ENCODE measurements at regions not wholly inside any gene's neighbourhood (a gene's known extent, or its start where the extent isn't known, plus 50 kb on each side); places are given as distances from the start of the nearest gene placed in this dataset.

GRCh38 chr3:22364851-22365250, 613.8 kb upstream of the ZNF385D start:
- no peak for TF ChIP-seq ZFX (IDR thresholded peaks at IDR 0.05; ENCODE audit: borderline replicate concordance)
- no peak for TF ChIP-seq CTCF (IDR thresholded peaks at IDR 0.05)
- H3K27ac ChIP-seq, result no peak overlapping the region

GRCh38 chr3:22366781-22367180, 615.8 kb upstream of the ZNF385D start:
- no peak for TF ChIP-seq ZFX (IDR thresholded peaks at IDR 0.05; ENCODE audit: borderline replicate concordance)
- TF ChIP-seq CTCF (IDR thresholded peaks at IDR 0.05), result no peak
- no peak overlapping the region for H3K27ac ChIP-seq

- no peak for TF ChIP-seq ZFX (IDR thresholded peaks at IDR 0.05; ENCODE audit: borderline replicate concordance)
- TF ChIP-seq CTCF (IDR thresholded peaks at IDR 0.05), result no peak
- H3K27ac ChIP-seq, result no peak overlapping the region
Observed at GRCh38 chr3:22371036-22371435, 620.0 kb upstream of the ZNF385D start.

- H3K27ac ChIP-seq, result no peak overlapping the region
- TF ChIP-seq CTCF (IDR thresholded peaks at IDR 0.05), result no peak
- no peak for TF ChIP-seq ZFX (IDR thresholded peaks at IDR 0.05; ENCODE audit: borderline replicate concordance)
Observed at GRCh38 chr3:22371607-22372291, 620.7 kb upstream of the ZNF385D start.

- no peak overlapping the region for H3K27ac ChIP-seq
- TF ChIP-seq ZFX (IDR thresholded peaks at IDR 0.05; ENCODE audit: borderline replicate concordance) (no peak), CTCF (IDR thresholded peaks at IDR 0.05) (no peak)
Observed at GRCh38 chr3:22372292-22373062, 621.5 kb upstream of the ZNF385D start.

- H3K27ac ChIP-seq, result no peak overlapping the region
- TF ChIP-seq ZFX (IDR thresholded peaks at IDR 0.05; ENCODE audit: borderline replicate concordance) (no peak), CTCF (IDR thresholded peaks at IDR 0.05) (no peak)
Observed at GRCh38 chr3:22373182-22373581, 622.2 kb upstream of the ZNF385D start.

GRCh38 chr3:22373827-22374226, 622.8 kb upstream of the ZNF385D start:
- no peak overlapping the region for H3K27ac ChIP-seq
- TF ChIP-seq ZFX (IDR thresholded peaks at IDR 0.05; ENCODE audit: borderline replicate concordance) (no peak), CTCF (IDR thresholded peaks at IDR 0.05) (no peak)

All from 22Rv1 (cell line).